IPS-18a (cell line): ENCODE measurements at regions not wholly inside any gene's neighbourhood (a gene's known extent, or its start where the extent isn't known, plus 50 kb on each side); places are given as distances from the start of the nearest gene placed in this dataset.
"Not testable (repeated sequence)": the region's sequence is repeated elsewhere in the genome, so short reads cannot be mapped to it uniquely, and the experiment has no call there.

ENCODE experiments used
- H3K27ac ChIP-seq: one replicate; pipeline ENCODE4 v1.5.1; 2013; ENCODE audit warnings: low read length
- H3K27me3 ChIP-seq: one replicate; pipeline ENCODE4 v1.6.1; 2013; ENCODE audit warnings: mild to moderate bottlenecking, low read length; ENCODE audit not compliant: control insufficient read depth, insufficient read depth
- H3K36me3 ChIP-seq: one replicate; pipeline ENCODE4 v1.6.1; 2013; ENCODE audit warnings: low read depth, low read length; ENCODE audit not compliant: control insufficient read depth
- H3K4me1 ChIP-seq: one replicate; pipeline ENCODE4 v1.6.1; 2013; ENCODE audit warnings: low read depth, low read length; ENCODE audit not compliant: control insufficient read depth
- H3K4me3 ChIP-seq: one replicate; pipeline ENCODE4 v1.5.1; 2013; ENCODE audit warnings: low read length
- H3K9ac ChIP-seq: one replicate; pipeline ENCODE4 v1.6.1; 2013; ENCODE audit warnings: mild to moderate bottlenecking, low read length, moderate library complexity
- H3K9me3 ChIP-seq: one replicate; pipeline ENCODE4 v1.6.1; 2013; ENCODE audit warnings: low read depth, low read length; ENCODE audit not compliant: control insufficient read depth

- no peak overlapping the region for H3K9ac ChIP-seq
- no peak overlapping the region for H3K27ac ChIP-seq
- H3K4me3 ChIP-seq, result no peak overlapping the region
- H3K4me1 ChIP-seq, result peaks cover 24% of the 10 kb centered on the region
- no peaks in the 10 kb centered on the region for H3K27me3 ChIP-seq
- no peaks in the 10 kb centered on the region for H3K9me3 ChIP-seq
- no peaks in the 10 kb centered on the region for H3K36me3 ChIP-seq
Measured at GRCh38 chr1:233722212-233722979, 108.5 kb downstream of the KCNK1 start.

DNA sequence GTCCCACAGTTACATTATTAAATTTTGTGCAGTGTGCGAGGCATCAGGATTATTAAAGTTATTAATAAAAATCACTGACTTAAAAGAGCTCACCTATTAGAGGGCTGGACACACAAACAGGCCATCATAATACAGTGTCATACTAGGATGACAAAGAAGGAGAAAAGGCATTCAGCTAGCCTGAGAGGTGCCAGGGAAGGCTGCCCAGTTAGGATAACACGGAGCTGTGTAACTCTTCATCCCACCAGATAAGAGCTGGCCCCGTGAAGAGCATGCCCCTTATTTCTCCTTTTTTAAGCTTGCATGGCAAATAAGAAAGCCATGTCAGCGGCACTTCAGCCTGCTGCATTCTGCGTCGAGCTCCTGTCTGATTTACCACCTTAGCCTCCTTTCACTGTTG is 109.5 kb downstream of the KCNK1 start:
- H3K4me1 ChIP-seq, result peaks cover 27% of the 10 kb centered on the region
- no peaks in the 10 kb centered on the region for H3K9me3 ChIP-seq
- no peak overlapping the region for H3K9ac ChIP-seq

DNA sequence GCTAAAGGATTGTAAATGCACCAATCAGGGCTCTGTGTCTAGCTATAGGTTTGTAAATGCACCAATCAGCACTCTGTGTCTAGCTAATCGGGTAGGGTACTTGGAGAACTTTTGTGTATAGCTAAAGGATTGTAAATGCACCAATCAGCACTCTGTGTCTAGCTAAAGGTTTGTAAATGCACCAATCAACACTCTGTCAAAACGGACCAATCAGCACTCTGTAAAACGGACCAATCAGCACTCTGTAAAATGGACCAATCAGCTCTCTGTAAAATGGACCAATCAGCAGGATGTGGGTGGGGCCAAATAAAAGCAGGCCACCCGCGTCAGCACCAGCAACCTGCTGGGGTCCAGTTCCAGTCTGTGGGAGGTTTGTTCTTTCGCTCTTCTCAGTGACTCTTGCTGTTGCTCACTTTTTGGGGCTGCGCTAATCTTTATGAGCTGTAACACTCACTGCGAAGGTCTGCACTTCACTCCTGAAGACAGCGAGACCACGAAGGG is 110.3 kb downstream of the KCNK1 start:
- peaks cover 26% of the 10 kb centered on the region for H3K4me1 ChIP-seq
- not testable (repeated sequence) for H3K4me3 ChIP-seq, H3K36me3 ChIP-seq, H3K27ac ChIP-seq, H3K9me3 ChIP-seq, H3K27me3 ChIP-seq, H3K9ac ChIP-seq

More for the DNA sequence above, 109.5 kb downstream of the KCNK1 start:
- H3K36me3 ChIP-seq, result no peaks in the 10 kb centered on the region
- H3K4me3 ChIP-seq, result no peak overlapping the region
- H3K27ac ChIP-seq, result no peak overlapping the region
- no peaks in the 10 kb centered on the region for H3K27me3 ChIP-seq

GRCh38 chr1:233725423-233725822 is 111.5 kb downstream of the KCNK1 start:
- peaks cover 27% of the 10 kb centered on the region for H3K4me1 ChIP-seq

GRCh38 chr1:233728721-233729120 is 114.8 kb downstream of the KCNK1 start:
- H3K9ac ChIP-seq, result no peak overlapping the region
- H3K27ac ChIP-seq, result no peak overlapping the region
- no peaks in the 10 kb centered on the region for H3K27me3 ChIP-seq
- peaks cover 24% of the 10 kb centered on the region for H3K4me1 ChIP-seq
- H3K9me3 ChIP-seq, result no peaks in the 10 kb centered on the region
- no peaks in the 10 kb centered on the region for H3K36me3 ChIP-seq
- H3K4me3 ChIP-seq, result no peak overlapping the region

More at GRCh38 chr1:233725423-233725822, 111.5 kb downstream of the KCNK1 start:
- no peaks in the 10 kb centered on the region for H3K36me3 ChIP-seq
- no peak overlapping the region for H3K4me3 ChIP-seq
- H3K27ac ChIP-seq, result no peak overlapping the region
- H3K9me3 ChIP-seq, result no peaks in the 10 kb centered on the region
- H3K9ac ChIP-seq, result no peak overlapping the region
- H3K27me3 ChIP-seq, result no peaks in the 10 kb centered on the region

DNA sequence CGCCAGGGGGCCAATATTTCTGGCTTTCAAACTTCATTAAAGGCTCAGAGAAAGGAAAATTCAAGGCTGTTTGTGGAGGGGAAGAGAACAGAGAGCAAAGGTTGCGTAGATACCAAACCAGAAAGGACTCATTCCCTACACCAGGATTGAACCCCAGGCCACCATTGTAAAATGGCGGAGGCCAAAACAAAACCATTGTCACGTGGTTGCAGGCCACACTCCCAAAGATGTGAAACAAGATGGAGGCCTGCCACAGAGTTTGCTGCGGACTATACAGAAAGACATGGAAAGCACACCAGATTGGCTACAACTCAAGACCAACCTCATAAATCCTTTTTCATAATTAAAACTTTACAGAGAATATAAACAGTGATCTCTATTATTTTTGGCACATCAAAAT is 116.5 kb downstream of the KCNK1 start:
- H3K4me3 ChIP-seq, result no peak overlapping the region
- peaks cover 24% of the 10 kb centered on the region for H3K4me1 ChIP-seq
- peak overlapping the region; percentile 14 for H3K9ac ChIP-seq
- H3K9me3 ChIP-seq, result no peaks in the 10 kb centered on the region
- no peaks in the 10 kb centered on the region for H3K27me3 ChIP-seq
- H3K36me3 ChIP-seq, result no peaks in the 10 kb centered on the region
- H3K27ac ChIP-seq, result no peak overlapping the region

GRCh38 chr1:233730809-233731208 is 116.9 kb downstream of the KCNK1 start:
- no peaks in the 10 kb centered on the region for H3K36me3 ChIP-seq
- H3K27ac ChIP-seq, result no peak overlapping the region
- no peaks in the 10 kb centered on the region for H3K27me3 ChIP-seq
- no peak overlapping the region for H3K4me3 ChIP-seq
- peaks cover 21% of the 10 kb centered on the region for H3K4me1 ChIP-seq
- no peak overlapping the region for H3K9ac ChIP-seq
- H3K9me3 ChIP-seq, result no peaks in the 10 kb centered on the region

DNA sequence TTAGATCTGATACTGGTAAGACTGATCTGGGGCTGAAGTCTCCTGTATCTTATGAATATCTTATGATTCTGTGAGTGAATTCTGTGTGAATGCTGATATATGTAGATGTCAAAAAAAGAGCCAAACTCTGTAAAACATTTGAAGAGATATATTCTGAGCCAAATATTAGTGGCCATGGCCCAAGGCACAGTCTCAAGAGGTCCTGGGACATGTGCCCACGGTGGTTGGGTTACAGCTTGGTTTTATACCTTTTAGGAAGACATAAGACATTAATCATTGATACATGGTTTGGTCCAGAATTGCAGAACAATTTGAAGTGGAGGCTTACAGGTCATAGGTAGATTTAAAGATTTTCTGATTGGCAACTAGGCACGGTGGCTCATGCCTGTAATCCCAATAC is 118.3 kb downstream of the KCNK1 start:
- H3K27ac ChIP-seq, result no peak overlapping the region
- no peak overlapping the region for H3K9ac ChIP-seq
- no peaks in the 10 kb centered on the region for H3K27me3 ChIP-seq
- H3K9me3 ChIP-seq, result no peaks in the 10 kb centered on the region
- no peak overlapping the region for H3K4me3 ChIP-seq
- H3K4me1 ChIP-seq, result peaks cover 15% of the 10 kb centered on the region
- no peaks in the 10 kb centered on the region for H3K36me3 ChIP-seq

DNA sequence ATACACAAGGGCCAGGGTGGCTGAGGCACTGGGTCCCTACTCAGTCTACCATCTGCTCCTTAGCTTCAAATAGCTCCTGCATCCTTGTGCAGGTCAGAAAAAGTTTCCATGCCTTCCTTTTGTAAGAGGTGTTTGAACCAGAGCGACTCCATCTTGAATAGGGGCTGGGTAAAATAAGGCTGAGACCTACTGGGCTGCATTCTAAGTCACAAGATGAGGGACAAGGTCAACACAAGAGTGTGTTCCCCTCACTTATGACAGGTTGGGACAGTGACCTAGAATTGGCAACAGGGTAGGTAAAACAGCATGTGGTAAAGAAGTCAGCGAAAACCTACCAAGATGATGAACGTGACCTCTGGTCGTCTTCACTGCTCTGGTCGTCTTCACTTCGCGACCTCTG is 120.5 kb downstream of the KCNK1 start:
- Histone ChIP-seq H3K36me3 (no peaks in the 10 kb centered on the region), H3K9me3 (no peaks in the 10 kb centered on the region), H3K27ac (no peak overlapping the region), H3K4me3 (no peak overlapping the region), H3K9ac (no peak overlapping the region), H3K27me3 (no peaks in the 10 kb centered on the region), H3K4me1 (peaks cover 12% of the 10 kb centered on the region)

DNA sequence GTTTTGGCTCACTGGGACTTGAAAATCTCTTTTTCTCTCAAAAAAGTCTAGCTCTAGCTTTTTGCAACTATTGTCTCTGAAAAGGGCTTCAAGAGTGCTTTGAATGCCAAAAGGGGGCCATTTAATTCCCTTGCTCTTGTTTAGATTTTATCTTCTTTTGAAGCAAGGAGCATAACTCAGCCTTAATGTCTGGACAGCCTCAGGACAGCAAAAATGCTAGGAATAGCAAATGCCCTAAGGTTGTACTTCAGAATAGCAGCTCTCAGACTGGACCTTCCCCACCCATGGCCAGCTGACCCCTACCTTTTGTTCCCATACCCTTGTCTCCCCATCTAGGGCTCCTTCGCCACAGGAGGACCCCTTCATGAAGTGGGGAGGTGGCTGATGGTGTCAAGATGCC is 121.4 kb downstream of the KCNK1 start:
- no peaks in the 10 kb centered on the region for H3K27me3 ChIP-seq
- peaks cover 8% of the 10 kb centered on the region for H3K4me1 ChIP-seq
- no peaks in the 10 kb centered on the region for H3K36me3 ChIP-seq
- no peak overlapping the region for H3K9ac ChIP-seq
- no peak overlapping the region for H3K27ac ChIP-seq
- H3K9me3 ChIP-seq, result no peaks in the 10 kb centered on the region
- H3K4me3 ChIP-seq, result no peak overlapping the region

DNA sequence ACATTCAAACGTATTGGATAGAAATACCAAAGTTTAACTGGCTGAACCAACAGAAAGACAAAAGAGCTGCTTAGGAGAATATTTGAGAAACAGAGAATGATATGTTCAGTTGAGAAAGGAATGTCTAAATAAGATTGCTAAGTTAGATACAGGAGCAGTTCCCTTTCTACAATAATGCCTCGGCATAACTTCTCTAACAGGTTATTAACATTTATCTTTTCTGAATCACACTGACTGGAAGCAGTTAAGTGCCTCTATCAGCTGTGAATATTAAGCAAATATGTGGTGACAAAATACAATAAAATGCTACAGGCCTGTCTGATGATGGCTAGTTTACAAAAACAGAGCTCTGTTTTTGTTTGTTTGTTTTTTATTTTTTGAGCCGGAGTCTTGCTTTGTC is 121.9 kb downstream of the KCNK1 start:
- Histone ChIP-seq H3K4me1 (peaks cover 5% of the 10 kb centered on the region), H3K9me3 (no peaks in the 10 kb centered on the region), H3K4me3 (no peak overlapping the region), H3K27ac (no peak overlapping the region), H3K9ac (no peak overlapping the region), H3K27me3 (no peaks in the 10 kb centered on the region), H3K36me3 (no peaks in the 10 kb centered on the region)

DNA sequence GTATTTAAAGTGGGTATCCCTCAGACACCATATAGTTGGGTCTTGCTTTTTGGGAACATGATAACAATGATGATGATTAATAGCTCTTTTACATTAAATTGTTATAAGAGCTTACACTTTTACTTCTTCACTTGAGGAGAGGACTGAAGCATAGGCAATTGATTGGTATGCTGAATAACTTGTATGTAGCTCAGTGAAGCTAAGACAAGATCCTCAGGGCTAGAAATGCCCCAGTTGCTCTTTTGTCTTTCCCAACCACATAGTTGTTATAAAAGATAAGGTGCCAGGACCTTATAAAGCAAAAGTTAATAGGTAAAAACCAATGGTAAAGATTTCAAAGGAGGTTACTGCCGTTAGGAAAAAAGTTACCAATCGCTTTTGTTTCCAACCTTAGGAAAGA is 123.4 kb downstream of the KCNK1 start:
- H3K27ac ChIP-seq, result no peak overlapping the region
- no peaks in the 10 kb centered on the region for H3K9me3 ChIP-seq
- H3K4me1 ChIP-seq, result no peaks in the 10 kb centered on the region
- H3K4me3 ChIP-seq, result no peak overlapping the region
- H3K27me3 ChIP-seq, result no peaks in the 10 kb centered on the region
- no peak overlapping the region for H3K9ac ChIP-seq
- no peaks in the 10 kb centered on the region for H3K36me3 ChIP-seq
